HFFc6 (cell line): ENCODE measurements at regions not wholly inside any gene's neighbourhood (a gene's known extent, or its start where the extent isn't known, plus 50 kb on each side); places are given as distances from the start of the nearest gene placed in this dataset.
"Not testable (repeated sequence)": the region's sequence is repeated elsewhere in the genome, so short reads cannot be mapped to it uniquely, and the experiment has no call there.

Source experiments
- DNase-seq: peaks from one replicate; pipeline ENCODE4 v3.0.0-alpha.2; 2018
- H3K27ac Mint-ChIP-seq: 2 replicates; pipeline ENCODE4 v1.8.0; 2020; ENCODE audit warnings: mild to moderate bottlenecking, mixed read lengths
- H3K27me3 Mint-ChIP-seq: 2 replicates; pipeline ENCODE4 v1.8.0; 2021; ENCODE audit warnings: mild to moderate bottlenecking, moderate library complexity, mixed read lengths; ENCODE audit not compliant: insufficient read depth
- H3K36me3 Mint-ChIP-seq: 2 replicates; pipeline ENCODE4 v1.8.0; 2021; ENCODE audit warnings: low read depth, mixed read lengths
- H3K4me1 Mint-ChIP-seq: 2 replicates; pipeline ENCODE4 v1.8.0; 2020; ENCODE audit warnings: low read depth, mixed read lengths
- H3K4me3 Mint-ChIP-seq: 2 replicates; pipeline ENCODE4 v1.8.0; 2020; ENCODE audit warnings: mild to moderate bottlenecking, moderate library complexity, mixed read lengths
- H3K9me3 Mint-ChIP-seq: 2 replicates; pipeline ENCODE4 v1.8.0; 2020; ENCODE audit warnings: mild to moderate bottlenecking, mixed read lengths
- TF ChIP-seq, protein P1 (sequence below): fragments of 200-600 bp; sonication (generic); IDR thresholded peaks from 2 replicates; pipeline ENCODE4 v1.5.0; 2021; ENCODE audit warnings: antibody characterized with exemption, mild to moderate bottlenecking

- TF ChIP-seq, protein P1, sequence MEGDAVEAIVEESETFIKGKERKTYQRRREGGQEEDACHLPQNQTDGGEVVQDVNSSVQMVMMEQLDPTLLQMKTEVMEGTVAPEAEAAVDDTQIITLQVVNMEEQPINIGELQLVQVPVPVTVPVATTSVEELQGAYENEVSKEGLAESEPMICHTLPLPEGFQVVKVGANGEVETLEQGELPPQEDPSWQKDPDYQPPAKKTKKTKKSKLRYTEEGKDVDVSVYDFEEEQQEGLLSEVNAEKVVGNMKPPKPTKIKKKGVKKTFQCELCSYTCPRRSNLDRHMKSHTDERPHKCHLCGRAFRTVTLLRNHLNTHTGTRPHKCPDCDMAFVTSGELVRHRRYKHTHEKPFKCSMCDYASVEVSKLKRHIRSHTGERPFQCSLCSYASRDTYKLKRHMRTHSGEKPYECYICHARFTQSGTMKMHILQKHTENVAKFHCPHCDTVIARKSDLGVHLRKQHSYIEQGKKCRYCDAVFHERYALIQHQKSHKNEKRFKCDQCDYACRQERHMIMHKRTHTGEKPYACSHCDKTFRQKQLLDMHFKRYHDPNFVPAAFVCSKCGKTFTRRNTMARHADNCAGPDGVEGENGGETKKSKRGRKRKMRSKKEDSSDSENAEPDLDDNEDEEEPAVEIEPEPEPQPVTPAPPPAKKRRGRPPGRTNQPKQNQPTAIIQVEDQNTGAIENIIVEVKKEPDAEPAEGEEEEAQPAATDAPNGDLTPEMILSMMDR: no peak
- DNase-seq: no peak
- Mint-ChIP-seq H3K4me3 (no peak overlapping the region), H3K9me3 (no peaks in the 10 kb centered on the region), H3K36me3 (no peaks in the 10 kb centered on the region), H3K27ac (no peak overlapping the region), H3K27me3 (no peaks in the 10 kb centered on the region), H3K4me1 (peaks cover 21% of the 10 kb centered on the region)
These were observed 86.2 kb upstream of the SH3BP4 start for GRCh38 chr2:234865586-234865985.

GRCh38 chr2:234865040-234865439 is 86.8 kb upstream of the SH3BP4 start:
- H3K4me3 Mint-ChIP-seq: no peak overlapping the region
- no peaks in the 10 kb centered on the region for H3K27me3 Mint-ChIP-seq
- H3K27ac Mint-ChIP-seq: no peak overlapping the region
- H3K4me1 Mint-ChIP-seq: peaks cover 21% of the 10 kb centered on the region
- H3K9me3 Mint-ChIP-seq: no peaks in the 10 kb centered on the region
- no peak for DNase-seq
- no peaks in the 10 kb centered on the region for H3K36me3 Mint-ChIP-seq
- TF ChIP-seq, protein P1: no peak

- no peak for DNase-seq
- no peaks in the 10 kb centered on the region for H3K27me3 Mint-ChIP-seq
- no peaks in the 10 kb centered on the region for H3K36me3 Mint-ChIP-seq
- H3K4me3 Mint-ChIP-seq: no peak overlapping the region
- H3K9me3 Mint-ChIP-seq: no peaks in the 10 kb centered on the region
- H3K4me1 Mint-ChIP-seq: peaks cover 21% of the 10 kb centered on the region
- TF ChIP-seq, protein P1: no peak
- H3K27ac Mint-ChIP-seq: no peak overlapping the region
These were observed 87.3 kb upstream of the SH3BP4 start for GRCh38 chr2:234864506-234864905.

GRCh38 chr2:234863043-234863934 is 88.5 kb upstream of the SH3BP4 start:
- Mint-ChIP-seq H3K27me3 (no peaks in the 10 kb centered on the region), H3K9me3 (no peaks in the 10 kb centered on the region), H3K4me1 (peaks cover 21% of the 10 kb centered on the region), H3K27ac (no peak overlapping the region), H3K4me3 (no peak overlapping the region), H3K36me3 (no peaks in the 10 kb centered on the region)
- peak; percentile 41 for DNase-seq
- TF ChIP-seq, protein P1: no peak

- no peaks in the 10 kb centered on the region for H3K27me3 Mint-ChIP-seq
- H3K9me3 Mint-ChIP-seq: no peaks in the 10 kb centered on the region
- no peaks in the 10 kb centered on the region for H3K36me3 Mint-ChIP-seq
- no peak overlapping the region for H3K4me3 Mint-ChIP-seq
- H3K27ac Mint-ChIP-seq: no peak overlapping the region
- no peak for DNase-seq
- TF ChIP-seq, protein P1: no peak
- H3K4me1 Mint-ChIP-seq: peaks cover 21% of the 10 kb centered on the region
These were observed 89.7 kb upstream of the SH3BP4 start for GRCh38 chr2:234861841-234862735.

DNA sequence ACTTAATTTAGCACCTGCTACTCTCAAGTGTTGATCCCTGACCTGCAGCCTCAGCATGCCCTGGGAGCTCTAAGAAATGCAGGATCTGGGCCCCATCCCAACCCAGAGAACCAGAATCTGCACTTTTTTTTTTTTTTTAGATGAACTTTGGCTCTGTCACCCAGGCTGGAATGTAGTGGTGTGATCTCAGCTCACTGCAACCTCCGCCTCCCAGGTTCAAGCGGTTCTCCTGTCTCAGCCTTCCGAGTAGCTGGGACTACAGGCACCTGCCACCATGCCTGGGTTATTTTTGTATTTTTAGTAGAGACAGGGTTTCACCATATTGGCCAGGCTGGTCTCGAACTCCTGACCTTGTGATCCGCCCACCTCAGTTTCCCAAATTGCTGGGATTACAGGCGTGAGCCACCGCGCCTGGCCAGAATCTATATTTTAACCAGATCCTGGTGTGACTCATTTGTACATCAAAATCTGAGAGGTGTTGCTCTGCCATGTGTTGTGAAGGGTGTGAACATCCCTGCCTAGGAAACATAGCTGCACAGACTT is 92.4 kb upstream of the SH3BP4 start:
- H3K27ac Mint-ChIP-seq, H3K27me3 Mint-ChIP-seq, H3K4me3 Mint-ChIP-seq, H3K9me3 Mint-ChIP-seq, H3K36me3 Mint-ChIP-seq, DNase-seq: not testable (repeated sequence)
- H3K4me1 Mint-ChIP-seq: peaks cover 21% of the 10 kb centered on the region
